ENCODE measurements at regions not wholly inside any gene's neighbourhood (a gene's known extent, or its start where the extent isn't known, plus 50 kb on each side); places are given as distances from the start of the nearest gene placed in this dataset.

GRCh38 chr2:105681927-105682326, 62.8 kb upstream of the NCK2 start:
- no peak for TF ChIP-seq RFX5 (IDR thresholded peaks at IDR 0.05; ENCODE audit: low read length)
- no peak for TF ChIP-seq MXI1 (IDR thresholded peaks at IDR 0.05; ENCODE audit: low read depth, low read length)
- TF ChIP-seq CTCF (IDR thresholded peaks at IDR 0.05), result no peak
- TF ChIP-seq CHD2 (IDR thresholded peaks at IDR 0.05; ENCODE audit: low read length, partially characterized antibody), result no peak
- TF ChIP-seq SIN3A (IDR thresholded peaks at IDR 0.05; ENCODE audit: borderline replicate concordance, low read depth, low read length), result no peak

Measured in SK-N-SH (cell line).